HG03571 (cell line): ENCODE measurements at regions not wholly inside any gene's neighbourhood (a gene's known extent, or its start where the extent isn't known, plus 50 kb on each side); places are given as distances from the start of the nearest gene placed in this dataset.
"Not testable (repeated sequence)": the region's sequence is repeated elsewhere in the genome, so short reads cannot be mapped to it uniquely, and the experiment has no call there.

Source experiments
- ATAC-seq: cut with Tn5 transposase; IDR thresholded peaks from one replicate; pipeline ENCODE4 v1.9.1; 2021; ENCODE audit not compliant: unreplicated experiment

GRCh38 chr1:146292940-146293936, 64.4 kb upstream of the NOTCH2NLA start:
- not testable (repeated sequence) for ATAC-seq

- not testable (repeated sequence) for ATAC-seq
Observed at GRCh38 chr1:146292424-146292823, 63.6 kb upstream of the NOTCH2NLA start.

GRCh38 chr1:146287881-146288280, 59.1 kb upstream of the NOTCH2NLA start:
- not testable (repeated sequence) for ATAC-seq

- peak; percentile 43 for ATAC-seq
Observed at GRCh38 chr1:146284760-146285159, 55.9 kb upstream of the NOTCH2NLA start.

GRCh38 chr1:146283527-146283880, 54.7 kb upstream of the NOTCH2NLA start:
- ATAC-seq, result peak; percentile 30

GRCh38 chr1:146282807-146283526, 54.1 kb upstream of the NOTCH2NLA start:
- ATAC-seq, result peak; percentile 70

GRCh38 chr1:146281522-146281921, 52.7 kb upstream of the NOTCH2NLA start:
- not testable (repeated sequence) for ATAC-seq

- not testable (repeated sequence) for ATAC-seq
Observed at GRCh38 chr1:146278758-146279157, 49.9 kb upstream of the NOTCH2NLA start.
